Hepatocyte (in vitro differentiated cells): ENCODE measurements at regions not wholly inside any gene's neighbourhood (a gene's known extent, or its start where the extent isn't known, plus 50 kb on each side); places are given as distances from the start of the nearest gene placed in this dataset.

Source experiments
- EZH2phosphoT487 ChIP-seq: fragments of 200-600 bp; sonication (generic); IDR thresholded peaks from one replicate; pipeline ENCODE4 v1.6.1; 2018; ENCODE audit warnings: antibody characterized with exemption, mild to moderate bottlenecking, low read depth, moderate library complexity; ENCODE audit not compliant: unreplicated experiment, severe bottlenecking
- TF ChIP-seq, protein P1 (sequence below): fragments of 200-600 bp; sonication (generic); IDR thresholded peaks from 2 replicates; pipeline ENCODE4 v1.5.1; 2016; ENCODE audit warnings: antibody characterized with exemption, mild to moderate bottlenecking; ENCODE audit not compliant: poor library complexity

DNA sequence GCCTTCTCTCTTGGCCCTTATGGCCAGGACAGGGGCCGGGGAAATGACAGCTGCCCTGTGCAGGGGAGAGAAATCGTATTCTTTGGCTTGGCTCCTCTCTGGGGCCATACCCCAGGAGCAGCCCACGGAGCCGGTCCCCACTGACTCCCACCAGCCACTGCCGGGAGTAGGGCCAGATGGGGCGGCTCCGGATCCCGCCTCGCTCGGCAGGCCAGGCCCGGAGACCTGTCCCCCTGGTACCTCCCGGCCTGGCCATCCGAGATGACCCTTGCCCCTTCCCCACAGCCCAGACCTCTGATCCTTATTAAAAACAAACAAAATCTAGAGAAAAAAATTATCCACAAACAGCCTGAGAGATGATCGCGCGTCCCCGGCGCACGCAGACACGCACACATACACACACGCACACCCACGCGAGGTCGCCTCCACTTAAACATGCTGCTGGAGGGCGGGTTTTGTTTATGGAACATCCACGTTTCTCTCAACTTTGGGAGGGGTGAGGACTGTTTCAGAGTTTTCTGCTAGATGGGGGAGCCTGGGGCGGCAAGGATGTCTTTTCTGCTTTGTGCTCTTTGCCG lies 59.1 kb downstream of the IGLL1 start:
- TF ChIP-seq, protein P1, sequence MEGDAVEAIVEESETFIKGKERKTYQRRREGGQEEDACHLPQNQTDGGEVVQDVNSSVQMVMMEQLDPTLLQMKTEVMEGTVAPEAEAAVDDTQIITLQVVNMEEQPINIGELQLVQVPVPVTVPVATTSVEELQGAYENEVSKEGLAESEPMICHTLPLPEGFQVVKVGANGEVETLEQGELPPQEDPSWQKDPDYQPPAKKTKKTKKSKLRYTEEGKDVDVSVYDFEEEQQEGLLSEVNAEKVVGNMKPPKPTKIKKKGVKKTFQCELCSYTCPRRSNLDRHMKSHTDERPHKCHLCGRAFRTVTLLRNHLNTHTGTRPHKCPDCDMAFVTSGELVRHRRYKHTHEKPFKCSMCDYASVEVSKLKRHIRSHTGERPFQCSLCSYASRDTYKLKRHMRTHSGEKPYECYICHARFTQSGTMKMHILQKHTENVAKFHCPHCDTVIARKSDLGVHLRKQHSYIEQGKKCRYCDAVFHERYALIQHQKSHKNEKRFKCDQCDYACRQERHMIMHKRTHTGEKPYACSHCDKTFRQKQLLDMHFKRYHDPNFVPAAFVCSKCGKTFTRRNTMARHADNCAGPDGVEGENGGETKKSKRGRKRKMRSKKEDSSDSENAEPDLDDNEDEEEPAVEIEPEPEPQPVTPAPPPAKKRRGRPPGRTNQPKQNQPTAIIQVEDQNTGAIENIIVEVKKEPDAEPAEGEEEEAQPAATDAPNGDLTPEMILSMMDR = no peak
- TF ChIP-seq EZH2phosphoT487 = no peak
